Kidney glomerular epithelial cell (primary cell): ENCODE measurements at regions not wholly inside any gene's neighbourhood (a gene's known extent, or its start where the extent isn't known, plus 50 kb on each side); places are given as distances from the start of the nearest gene placed in this dataset.
A peak's percentile ranks its signal among the peaks of the same experiment; 100 is the strongest.
"Not testable (repeated sequence)": the region's sequence is repeated elsewhere in the genome, so short reads cannot be mapped to it uniquely, and the experiment has no call there.

ENCODE experiments used
- DNase-seq: peaks from one replicate; lab custom pipeline; 2025; lab: John Stamatoyannopoulos, UW

DNA sequence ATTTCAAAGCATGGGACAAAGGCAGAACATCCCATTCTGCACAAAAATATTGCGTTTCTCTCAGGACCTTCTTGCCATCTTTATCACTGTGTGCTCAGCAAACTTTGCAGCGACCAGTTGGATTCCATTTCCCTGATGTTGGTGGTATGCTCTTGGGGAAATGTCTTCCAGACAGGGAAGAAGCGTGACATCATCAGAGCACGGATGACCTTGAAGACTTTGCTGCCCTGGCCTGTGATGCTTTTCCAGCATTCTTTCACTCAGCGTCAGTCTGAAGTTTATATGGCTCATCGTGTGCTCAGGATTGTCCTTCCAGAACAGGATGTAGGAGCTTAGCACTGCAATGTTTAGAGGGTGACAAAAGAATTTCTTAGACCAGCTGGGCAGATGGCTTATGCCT lies 131.4 kb upstream of the F3 start:
- no peak for DNase-seq

DNA sequence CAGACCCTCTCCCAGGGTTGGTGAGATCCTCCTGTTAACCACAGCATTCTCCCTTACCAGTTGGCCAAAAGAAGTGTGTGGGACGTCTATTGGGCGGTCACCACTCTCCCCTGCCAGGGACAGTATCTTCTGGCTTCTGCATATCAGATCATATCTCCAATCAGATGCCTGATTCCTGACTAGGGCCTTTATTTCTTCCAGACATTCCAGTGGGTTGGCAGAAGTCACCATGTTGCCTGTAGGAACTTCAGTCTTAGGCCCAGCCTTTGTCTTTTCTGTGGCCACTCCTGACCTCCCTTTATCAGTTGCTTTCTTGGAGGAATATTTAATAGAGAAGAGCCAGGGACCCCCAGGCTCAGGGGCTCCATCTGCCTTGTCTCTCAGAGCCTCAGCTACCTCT lies 130.4 kb upstream of the F3 start:
- no peak for DNase-seq

DNA sequence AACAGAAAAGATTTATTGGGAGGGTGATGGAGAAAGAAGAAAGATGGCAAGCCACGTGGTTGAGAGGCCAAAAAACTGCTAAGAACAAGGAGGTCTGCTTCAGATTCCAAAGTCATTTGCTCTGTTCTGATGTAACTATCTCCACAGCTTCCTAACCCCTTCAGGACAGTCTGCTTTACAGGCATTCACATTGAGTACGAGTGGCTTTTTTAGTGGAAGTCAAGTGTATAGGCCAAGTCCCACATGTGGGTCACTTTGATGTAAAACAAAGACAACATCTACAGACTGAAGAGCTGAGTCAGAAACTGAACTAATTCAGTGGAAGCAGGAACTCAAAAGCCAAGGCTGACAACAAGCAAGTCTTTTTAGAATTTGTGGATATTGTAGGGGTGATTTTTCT lies 128.7 kb upstream of the F3 start:
- DNase-seq, result no peak

GRCh38 chr1:94669198-94669597 lies 127.6 kb upstream of the F3 start:
- no peak for DNase-seq

GRCh38 chr1:94668528-94668927 lies 127.0 kb upstream of the F3 start:
- no peak for DNase-seq

DNA sequence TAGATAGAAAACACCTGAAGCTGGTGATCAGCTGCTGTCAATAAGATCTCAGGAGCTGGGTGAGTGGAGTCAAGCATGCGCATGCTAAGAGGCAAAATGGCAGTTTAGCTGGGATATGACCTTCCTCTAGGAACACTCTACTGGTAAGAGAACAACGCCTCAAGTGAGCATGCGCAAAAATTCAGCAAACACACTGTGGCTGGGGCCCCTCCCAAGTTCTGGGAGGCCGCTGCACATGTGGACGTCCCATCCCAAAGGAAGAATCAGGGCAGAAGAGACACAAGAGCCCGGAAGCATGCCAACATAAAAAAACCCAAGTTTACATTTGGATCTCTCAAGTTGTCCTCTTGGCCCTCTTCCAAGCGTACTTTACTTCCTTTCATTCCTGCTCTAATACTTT lies 126.3 kb upstream of the F3 start:
- DNase-seq, result no peak

GRCh38 chr1:94666797-94667196 lies 125.2 kb upstream of the F3 start:
- DNase-seq, result no peak

GRCh38 chr1:94661431-94661932 lies 119.9 kb upstream of the F3 start:
- no peak for DNase-seq

DNA sequence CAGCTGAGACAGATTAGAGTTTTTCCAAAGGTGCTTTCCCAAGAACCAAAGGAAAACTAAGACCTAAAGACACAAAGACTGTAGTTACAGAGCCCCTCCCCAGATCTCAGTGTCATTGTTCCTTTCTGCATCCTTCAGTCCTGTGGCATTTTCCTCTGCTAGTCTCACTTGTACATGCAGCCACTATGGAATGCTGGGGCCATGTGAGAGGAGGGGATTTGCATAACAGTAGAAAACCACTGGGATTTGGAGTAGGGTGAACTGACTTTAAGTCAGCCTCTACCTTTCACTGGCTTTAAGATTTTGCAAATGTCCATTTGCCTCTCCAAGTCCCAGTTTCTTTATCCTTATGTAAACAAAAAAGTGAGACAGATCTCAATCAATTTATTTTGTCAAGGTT lies 119.4 kb upstream of the F3 start:
- DNase-seq, result peak; percentile 15

- DNase-seq, result no peak
Observed at GRCh38 chr1:94660258-94660657, 118.7 kb upstream of the F3 start.

GRCh38 chr1:94659202-94659601 lies 117.6 kb upstream of the F3 start:
- not testable (repeated sequence) for DNase-seq

DNA sequence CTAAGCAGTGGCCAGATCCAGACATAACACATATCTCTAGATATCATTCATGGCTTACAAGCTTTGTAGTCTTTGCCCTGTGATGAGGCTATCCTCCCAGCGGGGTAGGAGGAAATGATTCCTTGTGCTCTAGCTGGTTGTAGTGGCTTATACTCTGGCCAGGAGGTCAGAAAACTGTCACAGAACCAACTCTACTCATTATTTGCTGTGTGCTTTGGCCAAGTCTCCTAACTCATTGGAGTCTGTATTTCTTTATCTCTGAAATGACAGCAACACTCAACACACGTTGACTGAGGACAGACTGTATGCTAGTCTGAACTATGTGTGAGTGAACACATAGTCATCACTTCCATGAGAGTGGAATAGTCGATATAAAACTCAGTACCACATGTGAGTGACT lies 116.7 kb upstream of the F3 start:
- DNase-seq, result no peak

DNA sequence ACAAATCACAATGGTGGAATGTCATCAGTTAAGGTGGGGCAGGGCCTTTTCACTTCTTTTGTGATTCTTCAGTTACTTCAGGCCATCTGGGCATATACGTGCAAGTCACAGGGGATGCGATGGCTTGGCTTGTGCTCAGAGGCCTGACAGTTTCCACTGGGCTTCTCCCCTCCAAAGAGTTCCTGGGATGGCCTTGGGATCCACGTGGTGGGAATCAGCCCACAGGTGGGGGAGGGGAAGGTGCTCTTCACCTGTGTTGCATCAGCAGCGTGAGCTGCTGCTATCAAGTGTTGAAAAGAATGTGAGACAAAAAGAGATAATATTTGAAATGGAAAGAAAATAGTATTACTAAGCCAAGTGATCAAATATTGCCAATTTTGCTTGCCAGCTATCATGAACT lies 116.2 kb upstream of the F3 start:
- not testable (repeated sequence) for DNase-seq

GRCh38 chr1:94656967-94657366 lies 115.4 kb upstream of the F3 start:
- DNase-seq, result no peak

DNA sequence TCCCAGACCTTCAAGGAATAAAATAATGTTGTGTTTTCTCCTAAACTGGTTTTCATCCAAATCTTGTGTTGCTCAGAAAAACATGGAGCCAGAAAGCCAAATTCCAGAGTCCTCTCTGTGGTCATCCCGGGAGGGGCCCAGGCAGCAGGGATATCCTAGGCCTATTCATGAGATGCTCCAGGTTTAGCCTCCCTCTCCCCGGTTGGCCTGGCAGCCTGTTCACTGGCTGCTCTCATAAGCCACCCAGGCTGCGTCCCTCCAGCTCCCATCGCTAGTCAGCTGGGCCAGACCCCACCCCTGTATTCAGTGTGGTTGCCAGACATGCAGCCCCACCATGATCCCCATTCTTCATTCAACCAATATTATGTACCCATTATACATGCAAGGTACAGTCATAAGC lies 113.4 kb upstream of the F3 start:
- no peak for DNase-seq

GRCh38 chr1:94654459-94654858 lies 112.9 kb upstream of the F3 start:
- no peak for DNase-seq

DNA sequence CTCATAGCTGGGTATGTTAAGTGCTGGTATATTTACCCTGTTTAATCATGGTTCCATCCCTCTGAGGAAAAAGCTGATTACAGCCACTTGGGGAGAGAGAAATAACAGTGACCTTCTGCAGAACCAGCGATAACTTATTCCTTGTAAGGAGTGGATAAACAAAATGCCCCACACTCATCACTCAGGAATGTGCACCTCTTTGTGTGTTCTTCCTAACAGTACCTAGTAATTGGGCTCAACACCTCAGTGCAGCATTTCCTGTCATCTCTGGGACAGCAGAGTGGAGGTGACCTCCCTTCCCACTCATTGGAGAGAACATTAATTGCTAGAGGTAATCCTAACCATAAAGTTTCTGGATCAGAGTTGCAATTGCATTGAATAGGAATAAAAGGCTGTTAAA lies 112.5 kb upstream of the F3 start:
- peak; percentile 92 for DNase-seq

DNA sequence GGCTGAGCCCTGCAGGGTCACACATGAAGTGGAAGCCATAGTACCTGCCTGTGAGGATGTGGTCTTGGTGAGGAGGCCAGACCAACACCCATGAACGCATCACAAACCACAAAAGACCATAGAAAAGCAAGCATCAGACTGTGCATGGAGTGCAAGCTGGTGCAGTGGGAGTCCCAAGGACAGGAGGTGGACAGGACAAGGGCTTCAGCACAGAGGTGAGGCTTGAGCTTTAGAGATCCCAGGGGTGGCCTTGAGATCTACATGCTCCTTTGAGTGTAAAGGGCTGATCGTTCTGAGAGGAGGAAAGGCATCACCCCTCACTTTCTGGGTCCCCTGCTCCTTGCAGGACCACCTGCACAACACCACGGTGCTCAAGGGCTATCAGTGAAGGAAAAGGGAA lies 111.9 kb upstream of the F3 start:
- DNase-seq, result no peak

DNA sequence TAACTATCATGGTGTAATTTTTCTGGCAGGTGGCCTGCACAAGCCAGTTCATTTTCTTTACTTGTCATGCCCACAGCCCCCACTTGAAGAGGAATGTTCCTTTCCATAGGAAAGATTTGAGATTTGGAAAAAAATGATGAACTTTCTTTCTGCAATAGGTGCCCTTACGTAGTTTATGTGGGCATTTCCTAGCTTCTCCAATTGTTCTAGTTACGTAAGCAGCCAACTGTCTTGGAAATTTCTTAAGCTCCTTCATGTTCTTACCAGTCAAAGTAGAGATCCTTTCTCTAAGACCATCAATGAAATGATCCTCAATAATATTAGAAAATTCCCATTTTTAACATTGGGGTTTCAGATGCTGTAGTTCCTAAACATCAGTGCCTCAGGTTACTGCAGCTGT lies 109.5 kb upstream of the F3 start:
- no peak for DNase-seq

DNA sequence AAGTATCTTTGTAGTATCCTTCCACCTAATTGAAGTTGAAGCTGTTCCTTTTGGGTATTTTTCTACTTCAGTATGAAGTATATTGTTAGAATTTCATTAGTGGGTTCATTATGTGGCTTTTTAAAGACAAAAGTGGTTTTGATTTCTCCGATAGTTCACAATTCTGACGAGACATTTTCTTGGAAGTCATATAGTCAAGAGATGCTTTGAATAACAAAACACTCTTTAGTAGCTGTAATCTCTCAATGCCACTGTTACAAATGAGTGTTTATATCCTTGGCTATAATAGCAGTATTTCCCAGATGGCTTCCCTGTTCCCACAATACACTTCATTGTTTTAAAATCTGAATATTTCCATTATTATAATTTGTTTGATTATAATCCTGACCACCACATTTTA lies 108.7 kb upstream of the F3 start:
- DNase-seq, result no peak

DNA sequence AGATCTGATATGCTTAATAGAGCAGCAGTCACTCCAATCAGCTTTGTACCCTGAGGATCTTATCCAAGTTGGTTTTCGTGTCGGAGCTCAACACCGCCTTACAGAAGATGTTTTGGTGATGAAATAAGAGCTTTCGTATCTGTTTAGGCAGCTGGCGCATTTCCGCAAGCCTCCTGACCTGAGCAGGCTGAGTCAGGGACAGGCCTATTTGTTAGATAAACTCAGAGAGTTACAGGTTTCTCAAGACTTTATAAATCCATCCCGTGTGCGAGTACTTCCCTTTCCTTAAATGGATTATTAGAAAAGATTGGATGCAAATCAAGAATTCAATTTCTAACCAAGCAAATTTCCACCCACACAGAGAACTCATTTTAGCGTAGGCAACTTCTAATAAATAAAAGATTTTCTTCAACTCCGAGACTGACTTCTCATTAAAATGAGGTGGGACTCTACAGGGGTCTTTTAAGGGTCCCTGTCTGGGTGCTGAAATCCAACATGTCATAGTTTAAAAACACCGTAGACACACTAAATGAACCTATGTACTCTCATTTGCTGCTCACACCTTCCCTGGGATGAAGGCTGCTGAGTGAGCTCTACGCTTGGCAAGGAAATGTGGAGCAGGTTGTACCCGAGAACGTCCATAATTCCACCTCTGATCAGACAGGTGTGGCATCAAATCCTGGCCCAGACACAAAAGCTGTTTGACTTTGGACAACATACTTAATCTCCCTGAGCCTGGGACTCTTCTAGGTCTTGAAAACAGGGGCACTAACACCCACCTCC lies 106.9 kb upstream of the F3 start:
- peak; percentile 85 for DNase-seq

- DNase-seq, result no peak
Observed at GRCh38 chr1:94646786-94647555, 105.4 kb upstream of the F3 start.

GRCh38 chr1:94646141-94646643 lies 104.6 kb upstream of the F3 start:
- DNase-seq, result peak; percentile 30
